Fibroblast of skin of scalp (primary cell): ENCODE measurements at regions not wholly inside any gene's neighbourhood (a gene's known extent, or its start where the extent isn't known, plus 50 kb on each side); places are given as distances from the start of the nearest gene placed in this dataset.
"Not testable (repeated sequence)": the region's sequence is repeated elsewhere in the genome, so short reads cannot be mapped to it uniquely, and the experiment has no call there.

Experiments used
- DNase-seq: peaks from one replicate; pipeline ENCODE4 v3.0.0-alpha.2; 2013

GRCh38 chr13:27327633-27328032 lies 57.0 kb downstream of the RASL11A start:
- DNase-seq: no peak

GRCh38 chr13:27329210-27329609 lies 58.6 kb downstream of the RASL11A start:
- DNase-seq: no peak

- DNase-seq: no peak
Measured at GRCh38 chr13:27334774-27335435, 64.3 kb downstream of the RASL11A start.

- DNase-seq: no peak
Measured at GRCh38 chr13:27336014-27336673, 65.5 kb downstream of the RASL11A start.

GRCh38 chr13:27338207-27338606 lies 67.6 kb downstream of the RASL11A start:
- no peak for DNase-seq

GRCh38 chr13:27338816-27339215 lies 68.2 kb downstream of the RASL11A start:
- DNase-seq: no peak

GRCh38 chr13:27339299-27339698 lies 68.7 kb downstream of the RASL11A start:
- DNase-seq: peak; percentile 29

- no peak for DNase-seq
Measured at GRCh38 chr13:27341616-27342015, 71.0 kb downstream of the RASL11A start.

GRCh38 chr13:27347211-27347772 lies 76.7 kb downstream of the RASL11A start:
- DNase-seq: no peak

GRCh38 chr13:27348461-27348860 lies 76.0 kb upstream of the GTF3A start:
- DNase-seq: no peak

GRCh38 chr13:27349458-27349857 lies 75.0 kb upstream of the GTF3A start:
- no peak for DNase-seq

- not testable (repeated sequence) for DNase-seq
Measured at GRCh38 chr13:27350825-27351224, 73.6 kb upstream of the GTF3A start.

- no peak for DNase-seq
Measured at GRCh38 chr13:27352698-27353097, 71.7 kb upstream of the GTF3A start.

GRCh38 chr13:27353166-27353583 lies 71.2 kb upstream of the GTF3A start:
- no peak for DNase-seq

GRCh38 chr13:27353708-27354107 lies 70.7 kb upstream of the GTF3A start:
- no peak for DNase-seq

- DNase-seq: peak; percentile 38
Measured at GRCh38 chr13:27354379-27354778, 70.0 kb upstream of the GTF3A start.

GRCh38 chr13:27355894-27356293 lies 68.5 kb upstream of the GTF3A start:
- no peak for DNase-seq

- no peak for DNase-seq
Measured at GRCh38 chr13:27358420-27358819, 66.0 kb upstream of the GTF3A start.

- DNase-seq: peak; percentile 60
Measured at GRCh38 chr13:27359199-27359821, 65.1 kb upstream of the GTF3A start.

GRCh38 chr13:27360562-27360961 lies 63.9 kb upstream of the GTF3A start:
- DNase-seq: no peak

- peak; percentile 76 for DNase-seq
Measured at GRCh38 chr13:27362064-27362751, 62.2 kb upstream of the GTF3A start.

GRCh38 chr13:27363637-27364036 lies 60.8 kb upstream of the GTF3A start:
- not testable (repeated sequence) for DNase-seq

- DNase-seq: no peak
Measured at GRCh38 chr13:27367570-27367969, 56.8 kb upstream of the GTF3A start.
